SU-DHL-6 (cell line): ENCODE measurements at regions not wholly inside any gene's neighbourhood (a gene's known extent, or its start where the extent isn't known, plus 50 kb on each side); places are given as distances from the start of the nearest gene placed in this dataset.

Source experiments
- H2AFZ ChIP-seq: fragments of 200-600 bp; sonication (generic); 2 replicates; pipeline ENCODE4 v1.6.1; 2014; ENCODE audit warnings: low read depth, mild to moderate bottlenecking, moderate library complexity, mixed read lengths, antibody characterized with exemption, low read length; ENCODE audit not compliant: severe bottlenecking
- H3F3A ChIP-seq: fragments of 200-600 bp; shearing (Covaris generic); 2 replicates; pipeline ENCODE4 v1.6.0; 2016; ENCODE audit warnings: antibody characterized with exemption, mild to moderate bottlenecking; ENCODE audit not compliant: insufficient read depth
- H3K27ac ChIP-seq: fragments of 200-600 bp; sonication (generic); 2 replicates; pipeline ENCODE4 v1.5.1; 2016; ENCODE audit warnings: low read depth, mild to moderate bottlenecking, low read length, moderate library complexity, mixed read lengths
- H3K27me3 ChIP-seq: fragments of 200-600 bp; sonication (generic), shearing (Covaris generic); 2 replicates; pipeline ENCODE4 v1.6.0; 2014; ENCODE audit warnings: mild to moderate bottlenecking, low read length
- H3K36me3 ChIP-seq: fragments of 200-600 bp; sonication (generic); 2 replicates; pipeline ENCODE4 v1.6.1; 2014; ENCODE audit warnings: mild to moderate bottlenecking, low read length, mixed read lengths
- H3K4me2 ChIP-seq: fragments of 300-600, 200-600 bp; shearing (Covaris generic), sonication (generic); 2 replicates; pipeline ENCODE4 v1.6.0; 2014; ENCODE audit warnings: low read length, low read depth, mild to moderate bottlenecking; ENCODE audit not compliant: poor library complexity, severe bottlenecking
- H3K4me3 ChIP-seq: fragments of 200-600 bp; sonication (generic); 2 replicates; pipeline ENCODE4 v1.5.1; 2014; ENCODE audit warnings: antibody characterized with exemption, low read length, mild to moderate bottlenecking, mixed read lengths; ENCODE audit not compliant: insufficient read depth, poor library complexity, severe bottlenecking
- H3K79me2 ChIP-seq: fragments of 200-600 bp; sonication (generic); 2 replicates; pipeline ENCODE4 v1.6.1; 2014; ENCODE audit warnings: mild to moderate bottlenecking, low read length, moderate library complexity; ENCODE audit not compliant: insufficient read depth
- H3K9ac ChIP-seq: fragments of 200-600 bp; sonication (generic); 2 replicates; pipeline ENCODE4 v1.7.0; 2014; ENCODE audit warnings: mild to moderate bottlenecking, low read length
- H3K9me2 ChIP-seq: fragments of 200-600 bp; sonication (generic); replicated peaks from 2 replicates; pipeline ENCODE4 v1.6.1; 2014; ENCODE audit warnings: low read length; ENCODE audit not compliant: insufficient read depth
- H3K9me3 ChIP-seq: fragments of 200-600 bp; sonication (generic); 2 replicates; pipeline ENCODE4 v1.6.1; 2014; ENCODE audit warnings: low read length, mixed read lengths; ENCODE audit not compliant: insufficient read depth
- H4K20me1 ChIP-seq: fragments of 200-600 bp; sonication (generic); 2 replicates; pipeline ENCODE4 v1.6.1; 2014; ENCODE audit warnings: low read depth, mild to moderate bottlenecking, antibody characterized with exemption, low read length, moderate library complexity, mixed read lengths
- EZH2phosphoT487 ChIP-seq: fragments of 200-600 bp; sonication (generic), shearing (Covaris generic); conservative IDR thresholded peaks from 2 replicates; pipeline ENCODE4 v1.6.1; 2018; ENCODE audit warnings: mild to moderate bottlenecking, antibody characterized with exemption, low read length, moderate library complexity, mixed read lengths
- TF ChIP-seq, protein P1 (sequence below): fragments of 200-600 bp; sonication (generic); IDR thresholded peaks from one replicate; pipeline ENCODE4 v1.5.1; 2017; ENCODE audit warnings: antibody characterized with exemption, mild to moderate bottlenecking, low read length, moderate library complexity; ENCODE audit not compliant: insufficient read depth, poor library complexity, severe bottlenecking

DNA sequence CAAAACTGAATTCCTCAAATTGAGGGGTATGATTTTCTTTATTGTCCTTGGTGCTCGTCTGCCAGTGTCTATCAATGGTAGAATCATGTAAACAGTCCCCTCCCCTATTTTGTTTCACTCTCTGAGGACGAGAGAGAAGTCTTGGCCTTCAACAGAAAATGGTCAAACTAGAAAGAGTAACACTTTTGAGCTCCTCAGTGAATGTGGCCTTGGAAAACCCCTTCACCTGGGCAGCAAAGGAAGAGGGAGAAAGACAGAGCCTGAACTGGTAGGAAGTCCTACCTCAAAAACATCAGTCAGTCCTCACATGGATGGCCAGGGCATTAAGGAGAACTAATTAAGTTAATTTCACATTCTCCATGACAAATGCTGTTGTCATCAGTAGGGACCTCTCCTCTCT, 86.1 kb upstream of the TOP3B start:
- H3F3A ChIP-seq, result no peaks in the 10 kb centered on the region
- no peak overlapping the region for H3K4me2 ChIP-seq
- no peaks in the 10 kb centered on the region for H3K36me3 ChIP-seq
- no peak for TF ChIP-seq EZH2phosphoT487
- TF ChIP-seq, protein P1, sequence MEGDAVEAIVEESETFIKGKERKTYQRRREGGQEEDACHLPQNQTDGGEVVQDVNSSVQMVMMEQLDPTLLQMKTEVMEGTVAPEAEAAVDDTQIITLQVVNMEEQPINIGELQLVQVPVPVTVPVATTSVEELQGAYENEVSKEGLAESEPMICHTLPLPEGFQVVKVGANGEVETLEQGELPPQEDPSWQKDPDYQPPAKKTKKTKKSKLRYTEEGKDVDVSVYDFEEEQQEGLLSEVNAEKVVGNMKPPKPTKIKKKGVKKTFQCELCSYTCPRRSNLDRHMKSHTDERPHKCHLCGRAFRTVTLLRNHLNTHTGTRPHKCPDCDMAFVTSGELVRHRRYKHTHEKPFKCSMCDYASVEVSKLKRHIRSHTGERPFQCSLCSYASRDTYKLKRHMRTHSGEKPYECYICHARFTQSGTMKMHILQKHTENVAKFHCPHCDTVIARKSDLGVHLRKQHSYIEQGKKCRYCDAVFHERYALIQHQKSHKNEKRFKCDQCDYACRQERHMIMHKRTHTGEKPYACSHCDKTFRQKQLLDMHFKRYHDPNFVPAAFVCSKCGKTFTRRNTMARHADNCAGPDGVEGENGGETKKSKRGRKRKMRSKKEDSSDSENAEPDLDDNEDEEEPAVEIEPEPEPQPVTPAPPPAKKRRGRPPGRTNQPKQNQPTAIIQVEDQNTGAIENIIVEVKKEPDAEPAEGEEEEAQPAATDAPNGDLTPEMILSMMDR, result no peak
- H3K27ac ChIP-seq, result no peak overlapping the region
- no peaks in the 10 kb centered on the region for H3K9me3 ChIP-seq
- H2AFZ ChIP-seq, result no peak overlapping the region
- H4K20me1 ChIP-seq, result no peaks in the 10 kb centered on the region
- H3K27me3 ChIP-seq, result no peaks in the 10 kb centered on the region
- H3K79me2 ChIP-seq, result no peaks in the 10 kb centered on the region
- no peaks in the 10 kb centered on the region for H3K9me2 ChIP-seq
- H3K4me3 ChIP-seq, result no peak overlapping the region
- H3K9ac ChIP-seq, result no peak overlapping the region

DNA sequence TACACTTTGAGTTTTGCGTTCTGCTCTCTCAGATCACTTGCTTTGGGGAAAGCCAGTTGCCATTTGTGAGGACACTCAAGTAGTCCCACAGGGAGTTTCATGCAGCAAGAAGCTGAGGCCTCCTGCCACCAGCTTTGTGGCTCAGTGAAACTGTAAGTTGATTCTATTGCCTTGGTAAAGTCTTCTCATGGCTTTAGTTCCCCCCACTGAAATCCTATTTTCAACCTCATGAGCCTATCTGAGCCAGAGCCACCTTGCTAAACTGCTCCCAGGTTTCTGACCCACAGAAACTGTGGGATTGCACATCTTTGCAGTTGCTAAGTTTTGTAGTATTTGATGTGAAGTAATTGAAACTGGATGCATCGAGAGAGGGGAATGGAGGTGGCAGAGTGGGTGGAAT, 85.4 kb upstream of the TOP3B start:
- Histone ChIP-seq H3K9ac (no peak overlapping the region), H3K4me2 (no peak overlapping the region), H2AFZ (no peak overlapping the region), H3K4me3 (no peak overlapping the region), H3F3A (no peaks in the 10 kb centered on the region), H4K20me1 (no peaks in the 10 kb centered on the region), H3K27me3 (no peaks in the 10 kb centered on the region), H3K36me3 (no peaks in the 10 kb centered on the region), H3K79me2 (no peaks in the 10 kb centered on the region), H3K9me2 (no peaks in the 10 kb centered on the region), H3K9me3 (no peaks in the 10 kb centered on the region), H3K27ac (no peak overlapping the region)
- TF ChIP-seq EZH2phosphoT487, result no peak
- TF ChIP-seq, protein P1, result no peak

DNA sequence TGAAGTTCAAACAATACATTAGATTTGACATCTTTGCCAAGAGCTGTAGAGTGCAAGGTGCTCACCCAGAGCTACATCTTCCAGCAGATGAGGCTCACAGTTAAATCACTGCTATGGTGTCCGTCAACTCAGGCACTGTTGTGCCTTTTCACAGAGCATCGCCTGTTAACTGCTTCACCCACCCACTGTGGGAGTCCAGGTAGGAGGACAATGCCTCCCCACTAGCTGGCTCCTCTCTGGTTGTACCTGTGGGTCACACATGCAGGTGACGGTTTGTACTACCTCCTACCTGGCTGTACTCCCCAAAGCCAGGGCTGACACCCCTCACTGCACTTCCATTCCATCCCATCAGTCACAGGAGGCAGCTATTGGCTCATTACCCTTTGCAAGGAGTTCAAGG, 84.6 kb upstream of the TOP3B start:
- Histone ChIP-seq H3K4me2 (no peak overlapping the region), H3K9me2 (no peaks in the 10 kb centered on the region), H3K27me3 (no peaks in the 10 kb centered on the region), H3K79me2 (no peaks in the 10 kb centered on the region), H3K36me3 (no peaks in the 10 kb centered on the region), H3K27ac (no peak overlapping the region), H3K9me3 (no peaks in the 10 kb centered on the region), H2AFZ (no peak overlapping the region), H3F3A (no peaks in the 10 kb centered on the region), H3K4me3 (no peak overlapping the region), H3K9ac (no peak overlapping the region), H4K20me1 (no peaks in the 10 kb centered on the region)
- TF ChIP-seq, protein P1, result no peak
- no peak for TF ChIP-seq EZH2phosphoT487
